Neutrophil (primary cell): ENCODE measurements at regions not wholly inside any gene's neighbourhood (a gene's known extent, or its start where the extent isn't known, plus 50 kb on each side); places are given as distances from the start of the nearest gene placed in this dataset.

Experiments used
- H3K27ac ChIP-seq: fragments of 200-600 bp; sonication (generic); 2 replicates; pipeline ENCODE4 v1.5.1; 2016; ENCODE audit warnings: mild to moderate bottlenecking, moderate library complexity
- H3K27me3 ChIP-seq: fragments of 200-600 bp; sonication (generic); 2 replicates; pipeline ENCODE4 v1.6.0; 2016; ENCODE audit warnings: mild to moderate bottlenecking
- H3K36me3 ChIP-seq: fragments of 200-600 bp; sonication (generic); 2 replicates; pipeline ENCODE4 v1.5.1; 2017
- H3K4me1 ChIP-seq, 2 experiments: fragments of 200-600 bp in 1 of 2; sonication (generic) in 1 of 2; 1 replicate in 1 of 2; 2 replicates in 1 of 2; pipeline versions ENCODE4 v1.5.1 to v1.6.1; 2013 to 2016; ENCODE audit warnings: low read depth in 1 of 2, low read length in 1 of 2, mild to moderate bottlenecking in 1 of 2, moderate library complexity in 1 of 2; ENCODE audit not compliant: control insufficient read depth in 1 of 2, insufficient read depth in 1 of 2
- H3K4me3 ChIP-seq, 2 experiments: fragments of 200-600 bp in 1 of 2; sonication (generic) in 1 of 2; 1 replicate in 1 of 2; 2 replicates in 1 of 2; pipeline ENCODE4 v1.5.1; 2013 to 2016; ENCODE audit warnings: low read depth in 1 of 2, low read length in 1 of 2, mild to moderate bottlenecking in 1 of 2, moderate library complexity in 1 of 2
- H3K9me3 ChIP-seq: fragments of 200-600 bp; sonication (generic); 2 replicates; pipeline ENCODE4 v1.5.1; 2016
- CTCF ChIP-seq: fragments of 200-600 bp; sonication (generic); IDR thresholded peaks from 2 replicates; pipeline ENCODE4 v1.5.1; 2016; ENCODE audit warnings: antibody characterized with exemption

- no peaks in the 10 kb centered on the region for H3K9me3 ChIP-seq
- TF ChIP-seq CTCF = no peak
- no peaks in the 10 kb centered on the region for H3K4me1 ChIP-seq
- no peak overlapping the region for H3K4me3 ChIP-seq
- H3K36me3 ChIP-seq = no peaks in the 10 kb centered on the region
- no peak overlapping the region for H3K27ac ChIP-seq
- H3K27me3 ChIP-seq = no peaks in the 10 kb centered on the region
Observed at GRCh38 chr4:14064984-14065383, 437.5 kb upstream of the BOD1L1 start.

DNA sequence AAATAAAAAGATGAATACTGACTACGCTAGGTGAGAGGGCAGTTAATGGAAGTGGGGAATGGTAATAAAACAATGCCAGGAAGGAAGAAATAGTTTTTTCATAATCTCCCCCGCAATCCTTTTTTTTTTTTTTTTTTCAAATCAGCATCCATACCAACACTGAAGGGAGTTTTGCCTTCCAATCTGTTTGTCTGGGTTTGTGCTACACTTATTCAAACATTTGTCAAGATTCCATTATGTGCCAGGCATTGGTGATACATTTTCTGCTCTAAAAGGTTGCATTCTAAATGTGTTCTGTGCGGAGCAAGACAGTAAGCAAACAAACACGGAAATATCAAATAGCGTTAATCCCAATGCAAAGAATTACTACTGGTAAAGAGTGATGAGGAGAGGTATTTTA, 437.9 kb upstream of the BOD1L1 start:
- no peaks in the 10 kb centered on the region for H3K36me3 ChIP-seq
- H3K27ac ChIP-seq = no peak overlapping the region
- H3K27me3 ChIP-seq = no peaks in the 10 kb centered on the region
- TF ChIP-seq CTCF = no peak
- H3K9me3 ChIP-seq = no peaks in the 10 kb centered on the region
- no peak overlapping the region for H3K4me3 ChIP-seq
- no peaks in the 10 kb centered on the region for H3K4me1 ChIP-seq

- Histone ChIP-seq H3K27ac (no peak overlapping the region), H3K4me1 (no peaks in the 10 kb centered on the region), H3K9me3 (no peaks in the 10 kb centered on the region), H3K27me3 (no peaks in the 10 kb centered on the region), H3K36me3 (no peaks in the 10 kb centered on the region), H3K4me3 (no peak overlapping the region)
- TF ChIP-seq CTCF = no peak
Observed at GRCh38 chr4:14066979-14067378, 439.5 kb upstream of the BOD1L1 start.

GRCh38 chr4:14069886-14070285, 442.4 kb upstream of the BOD1L1 start:
- Histone ChIP-seq H3K27me3 (no peaks in the 10 kb centered on the region), H3K27ac (no peak overlapping the region), H3K4me1 (no peaks in the 10 kb centered on the region), H3K4me3 (no peak overlapping the region), H3K36me3 (no peaks in the 10 kb centered on the region), H3K9me3 (no peaks in the 10 kb centered on the region)
- no peak for TF ChIP-seq CTCF

- Histone ChIP-seq H3K4me1 (no peaks in the 10 kb centered on the region), H3K27me3 (no peaks in the 10 kb centered on the region), H3K27ac (no peak overlapping the region), H3K9me3 (no peaks in the 10 kb centered on the region), H3K4me3 (no peak overlapping the region), H3K36me3 (no peaks in the 10 kb centered on the region)
- no peak for TF ChIP-seq CTCF
Observed at GRCh38 chr4:14070289-14070880, 442.9 kb upstream of the BOD1L1 start.

GRCh38 chr4:14072506-14072905, 445.0 kb upstream of the BOD1L1 start:
- no peak for TF ChIP-seq CTCF
- Histone ChIP-seq H3K27me3 (no peaks in the 10 kb centered on the region), H3K9me3 (no peaks in the 10 kb centered on the region), H3K4me3 (no peak overlapping the region), H3K36me3 (no peaks in the 10 kb centered on the region), H3K4me1 (no peaks in the 10 kb centered on the region), H3K27ac (no peak overlapping the region)
